Suprapubic skin (tissue), 4 donors: ENCODE measurements at regions not wholly inside any gene's neighbourhood (a gene's known extent, or its start where the extent isn't known, plus 50 kb on each side); places are given as distances from the start of the nearest gene placed in this dataset.

Source experiments
- DNase-seq, 2 donors: peaks; one replicate each; pipeline ENCODE4 v3.0.0-alpha.2; 2019; ENCODE audit warnings: low spot score in 2 of 2
- H3K27ac ChIP-seq: fragments of 200-600 bp; sonication (generic); one replicate; pipeline ENCODE4 v1.5.1; 2019
- H3K27me3 ChIP-seq: fragments of 200-600 bp; sonication (generic); one replicate; pipeline ENCODE4 v1.5.1; 2019
- H3K36me3 ChIP-seq: fragments of 200-600 bp; sonication (generic); one replicate; pipeline ENCODE4 v1.5.1; 2019
- H3K4me1 ChIP-seq: fragments of 200-600 bp; sonication (generic); one replicate; pipeline ENCODE4 v1.5.1; 2019
- H3K4me3 ChIP-seq: fragments of 200-600 bp; sonication (generic); one replicate; pipeline ENCODE4 v1.5.1; 2019; ENCODE audit warnings: mild to moderate bottlenecking
- H3K9me3 ChIP-seq: fragments of 200-600 bp; sonication (generic); one replicate; pipeline ENCODE4 v1.5.1; 2019
- EP300 ChIP-seq: sonication (generic); formaldehyde crosslinking; IDR thresholded peaks from one replicate; pipeline ENCODE4 v1.6.1; 2017; ENCODE audit warnings: antibody characterized with exemption
- POLR2A ChIP-seq, 2 donors: fragments of 450-650 bp; IDR thresholded peaks; one replicate each; pipeline ENCODE4 v1.6.1; 2017; ENCODE audit warnings: antibody characterized with exemption in 2 of 2, mild to moderate bottlenecking in 2 of 2, moderate library complexity in 2 of 2
- POLR2AphosphoS5 ChIP-seq, 3 donors: sonication (generic); formaldehyde crosslinking; IDR thresholded peaks; one replicate each; pipeline ENCODE4 v1.6.1; 2017; ENCODE audit warnings: antibody characterized with exemption in 3 of 3
- WGBS: methylation state at CpG from one replicate; pipeline ENCODE4 v1.1.5; 2018; 5-methylcytosine and 5-hydroxymethylcytosine counted together
- TF ChIP-seq, protein P1 (sequence below), 2 donors: fragments of 200-600 bp in 1 of 2; fragments of 450-650 bp in 1 of 2; sonication (generic) in 1 of 2; IDR thresholded peaks; one replicate each; pipeline ENCODE4 v1.5.1; 2016 to 2019; ENCODE audit warnings: antibody characterized with exemption in 2 of 2, mild to moderate bottlenecking in 1 of 2, moderate library complexity in 1 of 2

GRCh38 chr9:86545090-86545489 lies 190.9 kb upstream of the TUT7 start:
- no peaks in the 10 kb centered on the region for H3K9me3 ChIP-seq
- WGBS: 42% methylated on average over 2 of the region's 2 CpGs
- TF ChIP-seq EP300: no peak
- TF ChIP-seq POLR2A (IDR thresholded peaks at IDR 0.05): no peak
- TF ChIP-seq, protein P1, sequence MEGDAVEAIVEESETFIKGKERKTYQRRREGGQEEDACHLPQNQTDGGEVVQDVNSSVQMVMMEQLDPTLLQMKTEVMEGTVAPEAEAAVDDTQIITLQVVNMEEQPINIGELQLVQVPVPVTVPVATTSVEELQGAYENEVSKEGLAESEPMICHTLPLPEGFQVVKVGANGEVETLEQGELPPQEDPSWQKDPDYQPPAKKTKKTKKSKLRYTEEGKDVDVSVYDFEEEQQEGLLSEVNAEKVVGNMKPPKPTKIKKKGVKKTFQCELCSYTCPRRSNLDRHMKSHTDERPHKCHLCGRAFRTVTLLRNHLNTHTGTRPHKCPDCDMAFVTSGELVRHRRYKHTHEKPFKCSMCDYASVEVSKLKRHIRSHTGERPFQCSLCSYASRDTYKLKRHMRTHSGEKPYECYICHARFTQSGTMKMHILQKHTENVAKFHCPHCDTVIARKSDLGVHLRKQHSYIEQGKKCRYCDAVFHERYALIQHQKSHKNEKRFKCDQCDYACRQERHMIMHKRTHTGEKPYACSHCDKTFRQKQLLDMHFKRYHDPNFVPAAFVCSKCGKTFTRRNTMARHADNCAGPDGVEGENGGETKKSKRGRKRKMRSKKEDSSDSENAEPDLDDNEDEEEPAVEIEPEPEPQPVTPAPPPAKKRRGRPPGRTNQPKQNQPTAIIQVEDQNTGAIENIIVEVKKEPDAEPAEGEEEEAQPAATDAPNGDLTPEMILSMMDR (IDR thresholded peaks at IDR 0.05): no peak
- TF ChIP-seq POLR2AphosphoS5 (IDR thresholded peaks at IDR 0.05): no peak

GRCh38 chr9:86541014-86541570 lies 186.9 kb upstream of the TUT7 start:
- Histone ChIP-seq H3K27me3 (no peaks in the 10 kb centered on the region), H3K36me3 (no peaks in the 10 kb centered on the region), H3K27ac (no peak overlapping the region), H3K9me3 (no peaks in the 10 kb centered on the region), H3K4me1 (no peaks in the 10 kb centered on the region), H3K4me3 (no peak overlapping the region)
- TF ChIP-seq, protein P1 (IDR thresholded peaks at IDR 0.05): no peak
- TF ChIP-seq POLR2A (IDR thresholded peaks at IDR 0.05): no peak
- no peak for TF ChIP-seq EP300
- no peak for TF ChIP-seq POLR2AphosphoS5 (IDR thresholded peaks at IDR 0.05)
- no peak for DNase-seq
- WGBS: 13% methylated on average over 2 of the region's 2 CpGs

More at GRCh38 chr9:86545090-86545489, 190.9 kb upstream of the TUT7 start:
- Histone ChIP-seq H3K4me3 (no peak overlapping the region), H3K4me1 (no peaks in the 10 kb centered on the region), H3K36me3 (no peaks in the 10 kb centered on the region), H3K27ac (no peak overlapping the region), H3K27me3 (no peaks in the 10 kb centered on the region)
- DNase-seq: no peak

GRCh38 chr9:86535406-86535915 lies 181.3 kb upstream of the TUT7 start:
- 83% methylated on average over 5 of the region's 5 CpGs for WGBS
- Histone ChIP-seq H3K27me3 (no peaks in the 10 kb centered on the region), H3K4me3 (no peak overlapping the region), H3K36me3 (no peaks in the 10 kb centered on the region), H3K4me1 (peaks cover 8% of the 10 kb centered on the region), H3K27ac (no peak overlapping the region), H3K9me3 (no peaks in the 10 kb centered on the region)
- TF ChIP-seq, protein P1 (IDR thresholded peaks at IDR 0.05): no peak
- no peak for TF ChIP-seq EP300
- no peak for TF ChIP-seq POLR2AphosphoS5 (IDR thresholded peaks at IDR 0.05)
- TF ChIP-seq POLR2A (IDR thresholded peaks at IDR 0.05): no peak
- no peak for DNase-seq

GRCh38 chr9:86534572-86535258 lies 180.5 kb upstream of the TUT7 start:
- H3K27ac ChIP-seq: no peak overlapping the region
- H3K27me3 ChIP-seq: no peaks in the 10 kb centered on the region
- WGBS: 66% methylated on average over 4 of the region's 4 CpGs
- no peaks in the 10 kb centered on the region for H3K9me3 ChIP-seq
- no peak for DNase-seq
- H3K4me3 ChIP-seq: no peak overlapping the region
- H3K36me3 ChIP-seq: no peaks in the 10 kb centered on the region
- TF ChIP-seq POLR2A (IDR thresholded peaks at IDR 0.05) (no peak), POLR2AphosphoS5 (IDR thresholded peaks at IDR 0.05) (peak in 1 of 3 donors; percentile 16)
- peaks cover 15% of the 10 kb centered on the region for H3K4me1 ChIP-seq

- H3K27ac ChIP-seq: no peak overlapping the region
- H3K4me1 ChIP-seq: peaks cover 16% of the 10 kb centered on the region
- peaks cover 9% of the 10 kb centered on the region for H3K27me3 ChIP-seq
- WGBS: 71% methylated on average over 4 of the region's 4 CpGs
- no peak for DNase-seq
- TF ChIP-seq POLR2AphosphoS5 (IDR thresholded peaks at IDR 0.05) (no peak), POLR2A (IDR thresholded peaks at IDR 0.05) (no peak), EP300 (no peak)
- TF ChIP-seq, protein P1 (IDR thresholded peaks at IDR 0.05): no peak
- H3K36me3 ChIP-seq: no peaks in the 10 kb centered on the region
- H3K9me3 ChIP-seq: no peaks in the 10 kb centered on the region
- H3K4me3 ChIP-seq: no peak overlapping the region
Measured at GRCh38 chr9:86531971-86532640, 177.9 kb upstream of the TUT7 start.
